Posterior vena cava (tissue), 2 donors: ENCODE measurements at regions not wholly inside any gene's neighbourhood (a gene's known extent, or its start where the extent isn't known, plus 50 kb on each side); places are given as distances from the start of the nearest gene placed in this dataset.

Experiments
- DNase-seq: peaks from one replicate; pipeline ENCODE4 v3.0.0-alpha.2; 2020; ENCODE audit warnings: low spot score
- intact Hi-C, 2 donors: fragments of 100-400 bp; cut with DNase I; formaldehyde crosslinking; loops; one replicate each; pipeline versions ENCODE4 v1.14.1 to v1.14.2; 2022 to 2023
- donor health status: DM: yes; HTN: yes; CAD: no.
- donor health status: DM: yes; HTN: yes; CAD: no.

GRCh38 chr11:33618351-33618710 is 82.3 kb downstream of the C11orf91 start:
- DNase-seq = no peak
- intact Hi-C loops = no loop called here

GRCh38 chr11:33617672-33618350 is 82.8 kb downstream of the C11orf91 start:
- intact Hi-C loops = no loop called here
- DNase-seq = no peak

GRCh38 chr11:33616552-33616951 is 84.1 kb downstream of the C11orf91 start:
- no peak for DNase-seq
- intact Hi-C loops = no loop called here

- DNase-seq = no peak
- intact Hi-C loops = no loop called here
These were observed 84.9 kb downstream of the C11orf91 start for GRCh38 chr11:33615751-33616150.

GRCh38 chr11:33613404-33613803 is 87.2 kb downstream of the C11orf91 start:
- DNase-seq = no peak
- intact Hi-C loops = no loop called here

GRCh38 chr11:33610903-33611302 is 89.7 kb downstream of the C11orf91 start:
- no peak for DNase-seq
- intact Hi-C loops = no loop called here

- no peak for DNase-seq
- intact Hi-C loops = no loop called here
These were observed 92.2 kb downstream of the C11orf91 start for GRCh38 chr11:33608386-33608785.

GRCh38 chr11:33606762-33607161 is 93.9 kb downstream of the C11orf91 start:
- intact Hi-C loops = no loop called here
- DNase-seq = no peak

- DNase-seq = no peak
- intact Hi-C loops = no loop called here
These were observed 94.9 kb downstream of the C11orf91 start for GRCh38 chr11:33605703-33606102.

GRCh38 chr11:33598426-33599069 is 102.1 kb downstream of the C11orf91 start:
- intact Hi-C loops = loop anchor here in 1 of 2 donors (1.0 kb wide), 1 partner anchor 19 kb away; no protein-coding TSS in a partner anchor
- DNase-seq = no peak

GRCh38 chr11:33594188-33594587 is 106.4 kb downstream of the C11orf91 start:
- DNase-seq = no peak
- intact Hi-C loops = no loop called here

- DNase-seq = no peak
- intact Hi-C loops = no loop called here
These were observed 110.2 kb downstream of the C11orf91 start for GRCh38 chr11:33590441-33590840.

- no peak for DNase-seq
- intact Hi-C loops = no loop called here
These were observed 112.6 kb downstream of the C11orf91 start for GRCh38 chr11:33588056-33588455.

GRCh38 chr11:33585586-33586209 is 114.9 kb downstream of the C11orf91 start:
- intact Hi-C loops = no loop called here
- no peak for DNase-seq

- intact Hi-C loops = loop anchor here in 1 of 2 donors (5.0 kb wide), 1 partner anchor 50 kb away; no protein-coding TSS in a partner anchor
- DNase-seq = no peak
These were observed 117.8 kb downstream of the C11orf91 start for GRCh38 chr11:33582636-33583325.

GRCh38 chr11:33579101-33579500 is 121.5 kb downstream of the C11orf91 start:
- DNase-seq = no peak
- intact Hi-C loops = loop anchor here in 1 of 2 donors (1.0 kb wide), 1 partner anchor 20 kb away; no protein-coding TSS in a partner anchor

GRCh38 chr11:33577204-33577603 is 123.4 kb downstream of the C11orf91 start:
- no peak for DNase-seq
- intact Hi-C loops = no loop called here

GRCh38 chr11:33575311-33575710 is 125.3 kb downstream of the C11orf91 start:
- DNase-seq = no peak
- intact Hi-C loops = no loop called here

GRCh38 chr11:33574331-33574730 is 126.3 kb downstream of the C11orf91 start:
- DNase-seq = no peak

GRCh38 chr11:33569333-33569732 is 131.3 kb downstream of the C11orf91 start:
- intact Hi-C loops = no loop called here
- DNase-seq = no peak

More at GRCh38 chr11:33574331-33574730, 126.3 kb downstream of the C11orf91 start:
- intact Hi-C loops = no loop called here
